GM23248 (cell line): ENCODE measurements at regions not wholly inside any gene's neighbourhood (a gene's known extent, or its start where the extent isn't known, plus 50 kb on each side); places are given as distances from the start of the nearest gene placed in this dataset.

Experiments used
- EZH2 ChIP-seq: fragments of 200-600 bp; sonication (generic); IDR thresholded peaks from 2 replicates; pipeline ENCODE4 v1.6.1; 2018; ENCODE audit warnings: antibody characterized with exemption, mild to moderate bottlenecking; ENCODE audit not compliant: insufficient read depth, poor library complexity, severe bottlenecking
- EZH2phosphoT487 ChIP-seq: fragments of 200-600 bp; sonication (generic); IDR thresholded peaks from 2 replicates; pipeline ENCODE4 v1.6.1; 2018; ENCODE audit warnings: antibody characterized with exemption, moderate library complexity, mild to moderate bottlenecking, low read depth; ENCODE audit not compliant: insufficient read depth

GRCh38 chr5:116814626-116815385 is 240.2 kb upstream of the SEMA6A start:
- no peak for TF ChIP-seq EZH2
- TF ChIP-seq EZH2phosphoT487 = no peak
